HUES6 (cell line): ENCODE measurements at regions not wholly inside any gene's neighbourhood (a gene's known extent, or its start where the extent isn't known, plus 50 kb on each side); places are given as distances from the start of the nearest gene placed in this dataset.
"Not testable (repeated sequence)": the region's sequence is repeated elsewhere in the genome, so short reads cannot be mapped to it uniquely, and the experiment has no call there.

Experiments
- H3K27ac ChIP-seq: 2 replicates; pipeline ENCODE4 v1.7.0; 2013; ENCODE audit warnings: low read depth, mild to moderate bottlenecking, low read length, inconsistent platforms
- H3K27me3 ChIP-seq: 2 replicates; pipeline ENCODE4 v1.6.1; 2013; ENCODE audit warnings: low read length; ENCODE audit not compliant: control insufficient read depth, insufficient read depth
- H3K36me3 ChIP-seq: 2 replicates; pipeline ENCODE4 v1.6.1; 2013; ENCODE audit warnings: low read length; ENCODE audit not compliant: control insufficient read depth, insufficient read depth
- H3K4me1 ChIP-seq: 2 replicates; pipeline ENCODE4 v1.6.1; 2013; ENCODE audit warnings: low read length; ENCODE audit not compliant: control insufficient read depth, insufficient read depth
- H3K4me3 ChIP-seq: 2 replicates; pipeline ENCODE4 v1.5.1; 2013; ENCODE audit warnings: low read depth, low read length
- H3K9ac ChIP-seq: one replicate; pipeline ENCODE4 v1.6.1; 2013; ENCODE audit warnings: mild to moderate bottlenecking, low read length
- H3K9me3 ChIP-seq: 2 replicates; pipeline ENCODE4 v1.6.1; 2013; ENCODE audit warnings: low read depth, low read length; ENCODE audit not compliant: control insufficient read depth, insufficient read depth

DNA sequence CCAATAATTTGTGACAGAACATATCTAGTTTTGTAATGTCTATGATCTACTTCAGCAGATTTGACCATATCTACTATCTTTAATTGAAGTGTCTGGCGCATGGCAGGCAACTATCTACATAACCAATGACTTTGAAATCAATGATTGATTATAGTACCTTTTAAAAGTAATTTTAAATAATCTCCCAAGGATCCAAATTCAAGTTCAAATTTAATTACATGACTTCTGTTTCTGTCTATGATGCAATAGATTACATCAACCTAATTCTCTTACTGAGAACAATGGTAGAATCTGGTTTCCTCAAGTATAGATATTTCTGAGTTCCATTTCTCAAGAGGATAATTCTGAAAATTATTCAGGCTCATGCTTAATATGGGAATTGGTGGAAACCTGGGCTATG lies 177.4 kb upstream of the IL15 start:
- Histone ChIP-seq H3K36me3 (no peaks in the 10 kb centered on the region), H3K27ac (no peak overlapping the region), H3K9ac (no peak overlapping the region)

DNA sequence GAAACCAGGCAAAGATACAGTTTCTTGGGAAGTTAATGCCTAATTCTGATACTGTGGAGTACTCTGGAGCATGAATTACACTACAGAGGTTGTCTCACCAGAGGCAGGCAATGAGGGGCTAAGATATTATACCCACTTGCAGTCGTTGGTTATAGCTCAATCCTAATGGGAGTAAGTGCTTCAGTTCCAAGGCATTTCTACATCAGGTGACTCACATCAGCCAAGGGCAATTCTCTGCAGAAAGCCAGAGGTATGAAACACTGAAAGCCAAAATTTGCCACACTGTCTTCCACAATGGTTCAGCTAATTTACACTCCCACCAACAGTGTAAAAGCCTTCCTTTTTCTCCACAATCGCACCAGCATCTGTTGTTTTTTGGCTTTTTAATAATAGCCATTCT lies 174.0 kb upstream of the IL15 start:
- H3K4me3 ChIP-seq = no peak overlapping the region
- no peaks in the 10 kb centered on the region for H3K9me3 ChIP-seq
- H3K36me3 ChIP-seq = no peaks in the 10 kb centered on the region
- no peak overlapping the region for H3K9ac ChIP-seq
- no peaks in the 10 kb centered on the region for H3K27me3 ChIP-seq
- no peaks in the 10 kb centered on the region for H3K4me1 ChIP-seq
- no peak overlapping the region for H3K27ac ChIP-seq

More for the DNA sequence above, 177.4 kb upstream of the IL15 start:
- no peaks in the 10 kb centered on the region for H3K4me1 ChIP-seq
- no peaks in the 10 kb centered on the region for H3K27me3 ChIP-seq
- H3K9me3 ChIP-seq = no peaks in the 10 kb centered on the region
- no peak overlapping the region for H3K4me3 ChIP-seq

DNA sequence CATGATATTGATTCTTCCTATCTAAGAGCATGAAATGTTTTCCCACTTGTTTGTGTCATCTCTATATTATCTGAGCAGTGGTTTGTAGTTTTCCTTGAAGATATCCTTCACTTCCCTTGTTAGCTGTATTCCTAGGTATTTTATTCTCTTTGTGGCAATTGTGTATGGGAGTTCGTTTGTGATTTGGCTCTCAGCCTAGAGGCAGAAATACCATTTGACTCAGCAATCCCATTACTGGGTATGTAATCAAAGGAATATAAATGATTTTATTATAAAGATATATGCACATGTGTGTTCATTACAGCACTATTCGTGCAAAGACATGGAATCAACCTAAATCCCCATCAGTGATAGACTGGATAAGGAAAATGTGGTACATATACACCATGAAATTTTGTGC lies 172.7 kb upstream of the IL15 start:
- Histone ChIP-seq H3K9me3 (no peaks in the 10 kb centered on the region), H3K36me3 (no peaks in the 10 kb centered on the region), H3K9ac (no peak overlapping the region), H3K4me3 (no peak overlapping the region), H3K27ac (no peak overlapping the region), H3K4me1 (no peaks in the 10 kb centered on the region), H3K27me3 (no peaks in the 10 kb centered on the region)

DNA sequence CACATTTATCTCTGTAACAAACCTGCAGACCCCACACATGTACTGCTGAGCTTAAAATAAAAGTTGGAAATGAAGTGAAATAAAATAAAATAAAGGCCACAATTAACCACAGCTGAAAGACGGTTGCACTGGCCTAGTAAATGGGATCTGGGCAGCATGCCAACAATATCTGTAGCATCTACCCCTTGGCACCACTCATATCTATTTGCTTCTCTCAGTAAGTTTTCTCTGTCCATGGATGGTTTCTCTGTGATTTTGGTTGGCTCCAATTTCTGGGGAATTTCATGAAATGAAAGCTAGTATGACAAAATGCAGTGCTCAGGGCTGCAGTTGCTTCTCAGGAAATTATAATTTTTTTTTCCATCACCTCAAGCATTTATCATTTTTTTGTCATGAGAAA lies 172.0 kb upstream of the IL15 start:
- Histone ChIP-seq H3K36me3 (no peaks in the 10 kb centered on the region), H3K27me3 (no peaks in the 10 kb centered on the region), H3K9ac (no peak overlapping the region), H3K4me1 (no peaks in the 10 kb centered on the region), H3K27ac (no peak overlapping the region), H3K9me3 (no peaks in the 10 kb centered on the region), H3K4me3 (no peak overlapping the region)

DNA sequence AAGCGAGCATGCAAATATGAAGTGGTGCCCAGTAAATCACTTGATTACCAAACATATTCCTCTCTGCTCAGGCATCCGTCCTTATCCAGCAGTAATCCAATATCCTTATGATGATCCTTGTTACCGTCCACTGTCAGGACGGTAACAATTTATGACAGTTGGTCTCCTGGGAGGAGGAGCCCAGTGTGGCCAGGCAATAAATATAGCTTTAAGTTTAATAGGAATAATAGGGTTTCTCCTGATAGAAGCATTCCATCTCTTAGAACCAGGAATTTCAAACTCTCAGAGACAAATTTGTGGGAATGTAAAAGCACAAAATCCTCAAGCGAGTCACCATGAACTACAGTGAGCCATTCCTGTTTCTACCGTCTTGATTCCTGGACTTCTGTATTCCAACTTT lies 171.2 kb upstream of the IL15 start:
- no peak overlapping the region for H3K4me3 ChIP-seq
- no peak overlapping the region for H3K27ac ChIP-seq
- no peak overlapping the region for H3K9ac ChIP-seq
- H3K9me3 ChIP-seq = no peaks in the 10 kb centered on the region
- H3K36me3 ChIP-seq = no peaks in the 10 kb centered on the region
- no peaks in the 10 kb centered on the region for H3K27me3 ChIP-seq
- H3K4me1 ChIP-seq = no peaks in the 10 kb centered on the region

DNA sequence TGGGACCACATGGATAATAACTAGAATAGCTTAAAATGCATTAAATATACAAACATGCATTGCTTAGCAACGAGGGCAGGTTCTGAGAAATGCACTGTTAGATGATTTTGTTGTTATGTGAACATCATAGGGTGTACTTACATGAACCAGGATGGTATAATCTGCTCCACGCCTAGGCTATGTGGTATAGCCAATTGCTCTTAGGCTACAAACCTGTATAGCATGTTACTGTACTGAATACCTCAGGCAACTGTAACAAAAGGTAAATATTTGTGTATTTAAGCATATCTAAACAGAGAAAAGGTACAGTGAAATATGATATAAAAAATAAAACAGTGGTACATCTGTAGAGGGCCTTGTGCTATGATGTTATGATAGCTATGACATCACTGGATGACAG lies 169.2 kb upstream of the IL15 start:
- no peaks in the 10 kb centered on the region for H3K4me1 ChIP-seq
- H3K4me3 ChIP-seq = no peak overlapping the region
- no peak overlapping the region for H3K9ac ChIP-seq
- H3K27me3 ChIP-seq = no peaks in the 10 kb centered on the region
- H3K36me3 ChIP-seq = no peaks in the 10 kb centered on the region
- H3K27ac ChIP-seq = no peak overlapping the region
- H3K9me3 ChIP-seq = no peaks in the 10 kb centered on the region

DNA sequence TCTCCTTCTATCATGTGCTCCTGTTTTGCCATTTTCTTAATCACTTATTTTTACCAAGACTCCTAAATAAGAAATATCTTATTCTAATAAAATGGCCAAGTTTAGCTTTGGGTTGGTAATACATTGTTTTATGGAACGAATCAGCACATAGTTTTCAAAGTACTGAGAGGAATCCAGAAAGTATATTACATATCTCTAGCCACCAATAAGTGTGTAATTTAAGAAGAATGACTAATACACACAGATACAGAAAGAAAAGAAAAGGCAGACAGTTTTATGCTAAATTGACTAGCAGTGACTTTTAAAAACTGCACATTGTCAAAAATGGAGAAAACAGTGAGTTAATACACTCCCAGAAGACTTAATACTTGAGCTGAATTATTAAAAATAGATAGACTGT lies 167.0 kb upstream of the IL15 start:
- Histone ChIP-seq H3K27me3 (no peaks in the 10 kb centered on the region), H3K9ac (no peak overlapping the region), H3K4me1 (no peaks in the 10 kb centered on the region), H3K27ac (no peak overlapping the region), H3K9me3 (no peaks in the 10 kb centered on the region), H3K4me3 (no peak overlapping the region), H3K36me3 (no peaks in the 10 kb centered on the region)

DNA sequence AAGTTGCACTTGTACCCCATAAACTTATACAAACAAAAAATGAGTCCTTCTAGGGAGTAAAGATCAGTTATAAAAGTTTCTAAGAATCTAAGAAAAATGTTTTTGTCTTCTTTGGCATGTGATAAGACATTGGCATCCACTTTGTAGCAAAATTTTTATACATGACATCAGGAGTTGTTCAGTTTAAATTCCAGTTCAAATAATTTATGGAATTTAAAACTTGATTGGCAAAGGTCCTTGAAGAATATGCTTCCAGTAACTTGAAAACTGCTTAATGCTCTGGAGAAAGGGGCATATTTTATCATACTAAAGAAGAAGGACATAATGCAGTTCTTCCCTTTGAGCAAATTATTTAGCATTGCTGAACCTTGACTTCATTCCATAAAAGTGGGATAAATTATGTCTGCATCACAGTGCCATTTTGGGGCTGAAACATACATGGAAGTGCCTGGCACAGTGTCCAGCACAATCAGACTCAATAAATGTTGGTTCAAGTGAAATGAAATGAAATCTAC lies 163.3 kb upstream of the IL15 start:
- no peak overlapping the region for H3K27ac ChIP-seq
- no peaks in the 10 kb centered on the region for H3K4me1 ChIP-seq
- no peaks in the 10 kb centered on the region for H3K9me3 ChIP-seq
- no peak overlapping the region for H3K9ac ChIP-seq
- no peaks in the 10 kb centered on the region for H3K27me3 ChIP-seq
- no peaks in the 10 kb centered on the region for H3K36me3 ChIP-seq
- no peak overlapping the region for H3K4me3 ChIP-seq

DNA sequence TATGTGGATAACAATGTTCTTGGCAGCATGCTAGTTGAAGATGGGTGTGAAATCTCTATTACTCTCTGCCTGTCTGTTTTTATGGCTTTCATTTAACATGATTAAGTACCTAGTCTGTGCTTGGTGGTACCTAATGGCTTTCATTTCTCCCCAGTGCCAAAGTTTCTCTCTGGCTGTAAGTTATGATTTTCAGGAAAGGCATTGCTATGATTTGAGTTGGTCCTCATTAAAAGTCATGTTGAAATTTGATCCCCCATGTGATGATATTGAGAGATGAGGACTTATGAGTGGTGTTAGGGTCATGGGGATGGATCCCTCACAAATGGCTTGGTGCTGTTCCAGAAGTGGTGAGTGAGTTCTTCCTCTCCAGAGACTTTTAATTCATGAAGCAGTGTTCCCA lies 162.4 kb upstream of the IL15 start:
- H3K9ac ChIP-seq = no peak overlapping the region
- H3K4me3 ChIP-seq = no peak overlapping the region
- no peaks in the 10 kb centered on the region for H3K4me1 ChIP-seq
- H3K27me3 ChIP-seq = no peaks in the 10 kb centered on the region
- no peaks in the 10 kb centered on the region for H3K9me3 ChIP-seq
- no peaks in the 10 kb centered on the region for H3K36me3 ChIP-seq
- H3K27ac ChIP-seq = no peak overlapping the region

DNA sequence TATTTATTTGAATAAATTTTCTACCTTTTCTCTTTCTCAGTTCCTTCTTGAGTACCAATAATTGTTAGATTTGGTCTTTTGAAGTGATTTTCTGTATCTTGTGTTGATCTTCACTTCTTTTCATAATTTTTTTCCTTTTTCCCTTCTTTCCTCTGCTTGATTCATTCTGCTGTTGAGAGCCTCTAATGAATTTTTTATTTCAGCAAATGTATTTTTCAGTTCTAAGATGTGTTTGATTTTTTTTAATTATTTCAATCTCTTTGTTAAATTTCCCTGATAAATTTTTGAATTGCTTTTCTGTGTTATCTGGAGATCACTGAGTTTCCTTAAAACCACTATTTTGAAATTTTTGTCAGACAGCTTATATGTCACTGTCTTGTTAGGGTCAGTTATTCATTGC lies 155.4 kb upstream of the IL15 start:
- Histone ChIP-seq H3K9me3 (peaks cover 12% of the 10 kb centered on the region; the same call in 1 of the 2 replicates), H3K4me1 (no peaks in the 10 kb centered on the region), H3K9ac (no peak overlapping the region), H3K36me3 (no peaks in the 10 kb centered on the region), H3K4me3 (no peak overlapping the region), H3K27ac (no peak overlapping the region), H3K27me3 (no peaks in the 10 kb centered on the region)

DNA sequence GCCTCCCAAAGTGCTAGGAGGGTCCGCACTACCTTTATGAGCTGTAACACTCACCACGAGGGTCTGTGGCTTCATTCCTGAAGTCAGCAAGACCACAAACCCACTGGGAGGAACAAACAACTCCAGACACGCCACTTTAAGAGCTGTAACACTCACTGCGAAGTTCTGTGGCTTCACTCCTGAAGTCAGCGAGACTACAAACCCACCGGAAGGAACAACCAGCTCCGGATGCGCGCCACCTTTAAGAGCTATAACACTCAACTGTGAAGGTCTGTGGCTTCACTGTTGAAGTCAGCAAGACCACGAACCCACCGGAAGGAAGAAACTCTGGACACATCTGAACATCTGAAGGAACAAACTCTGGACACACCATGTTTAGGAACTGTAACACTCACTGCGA lies 152.1 kb upstream of the IL15 start:
- not testable (repeated sequence) for H3K27ac ChIP-seq, H3K27me3 ChIP-seq, H3K4me3 ChIP-seq, H3K9ac ChIP-seq, H3K36me3 ChIP-seq, H3K4me1 ChIP-seq
- peaks cover 12% of the 10 kb centered on the region; the same call in 1 of the 2 replicates for H3K9me3 ChIP-seq
